ENCODE measurements at regions not wholly inside any gene's neighbourhood (a gene's known extent, or its start where the extent isn't known, plus 50 kb on each side); places are given as distances from the start of the nearest gene placed in this dataset.

- TF ChIP-seq RAD21 (IDR thresholded peaks at IDR 0.05; ENCODE audit: insufficient read depth, low read depth, low read length), result no peak
- TF ChIP-seq ELK1 (IDR thresholded peaks at IDR 0.05; ENCODE audit: low read depth, low read length), result no peak
- TF ChIP-seq SP1 (IDR thresholded peaks at IDR 0.05; ENCODE audit: low read depth, low read length), result no peak
- no peak for TF ChIP-seq POLR2A (IDR thresholded peaks at IDR 0.05; ENCODE audit: low read depth, low read length)
- no peak for TF ChIP-seq EGR1 (IDR thresholded peaks at IDR 0.05; ENCODE audit: borderline replicate concordance in 1 of 2, low read depth in 2 of 2, low read length in 2 of 2)
- TF ChIP-seq CTCF (IDR thresholded peaks at IDR 0.05 in 2 of 3, conservative IDR thresholded peaks at IDR 0.05 in 1 of 3; ENCODE audit: control insufficient read depth in 2 of 3, extremely low read depth in 1 of 3, insufficient read depth in 1 of 3, low read depth in 3 of 3, low read length in 3 of 3), result no peak
- no peak for TF ChIP-seq NFXL1 (IDR thresholded peaks at IDR 0.05; ENCODE audit: borderline replicate concordance)
- TF ChIP-seq FOXM1 (IDR thresholded peaks at IDR 0.05; ENCODE audit: low read depth, low read length), result no peak
- no peak for TF ChIP-seq ETV6 (conservative IDR thresholded peaks at IDR 0.05 in 1 of 2, IDR thresholded peaks at IDR 0.05 in 1 of 2; ENCODE audit: borderline replicate concordance in 1 of 2, low read depth in 1 of 2)
- no peak for TF ChIP-seq STAT1 (conservative IDR thresholded peaks at IDR 0.05)
- TF ChIP-seq ATF3 (IDR thresholded peaks at IDR 0.05; ENCODE audit: borderline replicate concordance, extremely low read depth, low read depth, low read length), result no peak
Measured at GRCh38 chr2:241949736-241950412, 80.3 kb downstream of the RTP5 start.
